Activated naive CD4-positive, alpha-beta T cell treated with anti-CD3 and anti-CD28 coated beads for 36 hours (primary cell): ENCODE measurements at regions not wholly inside any gene's neighbourhood (a gene's known extent, or its start where the extent isn't known, plus 50 kb on each side); places are given as distances from the start of the nearest gene placed in this dataset.

Source experiments
- CTCF ChIA-PET: fragments of 350-600 bp; sonication (Branson Sonifier 250); formaldehyde crosslinking; loops from one replicate; lab custom pipeline; 2021; ENCODE audit warnings: antibody characterized with exemption; lab: Charles Lee
- DNase-seq: peaks from one replicate; pipeline ENCODE4 v3.0.0-alpha.2; 2020
- H3K27ac Mint-ChIP-seq: one replicate; pipeline ENCODE4 v1.8.0; 2021; ENCODE audit warnings: mild to moderate bottlenecking, mixed read lengths
- H3K27me3 Mint-ChIP-seq: one replicate; pipeline ENCODE4 v1.8.0; 2021; ENCODE audit warnings: low read depth, mixed read lengths
- H3K36me3 Mint-ChIP-seq: one replicate; pipeline ENCODE4 v1.8.0; 2021; ENCODE audit warnings: low read depth, mixed read lengths
- H3K4me1 Mint-ChIP-seq: one replicate; pipeline ENCODE4 v1.8.0; 2021; ENCODE audit warnings: low read depth, mixed read lengths
- H3K4me3 Mint-ChIP-seq: one replicate; pipeline ENCODE4 v1.8.0; 2021; ENCODE audit warnings: mild to moderate bottlenecking, moderate library complexity, mixed read lengths
- H3K9me3 Mint-ChIP-seq: one replicate; pipeline ENCODE4 v1.8.0; 2021; ENCODE audit warnings: mixed read lengths
- intact Hi-C: fragments of 100-400 bp; cut with micrococcal nuclease; formaldehyde crosslinking; loops from one replicate; pipeline ENCODE4 v1.15.1; 2023

GRCh38 chr9:80426992-80427391 lies 855.2 kb downstream of the TLE4 start:
- no peaks in the 10 kb centered on the region for H3K4me1 Mint-ChIP-seq

GRCh38 chr9:80417211-80417773 lies 845.5 kb downstream of the TLE4 start:
- Mint-ChIP-seq H3K4me1 (no peaks in the 10 kb centered on the region), H3K27ac (no peak overlapping the region), H3K9me3 (peaks cover 24% of the 10 kb centered on the region), H3K36me3 (no peaks in the 10 kb centered on the region), H3K4me3 (no peak overlapping the region), H3K27me3 (no peaks in the 10 kb centered on the region)
- no peak for DNase-seq
- CTCF ChIA-PET, result no interaction called here
- intact Hi-C loops, result no loop called here

More at GRCh38 chr9:80426992-80427391, 855.2 kb downstream of the TLE4 start:
- no peaks in the 10 kb centered on the region for H3K27me3 Mint-ChIP-seq
- intact Hi-C loops, result no loop called here
- no peak overlapping the region for H3K27ac Mint-ChIP-seq
- CTCF ChIA-PET, result no interaction called here
- H3K9me3 Mint-ChIP-seq, result peaks cover 2% of the 10 kb centered on the region
- H3K36me3 Mint-ChIP-seq, result no peaks in the 10 kb centered on the region
- H3K4me3 Mint-ChIP-seq, result no peak overlapping the region
- DNase-seq, result no peak

GRCh38 chr9:80410106-80410505 lies 838.3 kb downstream of the TLE4 start:
- no peaks in the 10 kb centered on the region for H3K27me3 Mint-ChIP-seq
- H3K4me1 Mint-ChIP-seq, result no peaks in the 10 kb centered on the region
- H3K27ac Mint-ChIP-seq, result no peak overlapping the region
- H3K4me3 Mint-ChIP-seq, result no peak overlapping the region
- intact Hi-C loops, result no loop called here
- CTCF ChIA-PET, result no interaction called here
- H3K36me3 Mint-ChIP-seq, result no peaks in the 10 kb centered on the region
- no peaks in the 10 kb centered on the region for H3K9me3 Mint-ChIP-seq
- DNase-seq, result no peak

- Mint-ChIP-seq H3K4me1 (no peaks in the 10 kb centered on the region), H3K27me3 (no peaks in the 10 kb centered on the region), H3K9me3 (no peaks in the 10 kb centered on the region), H3K4me3 (no peak overlapping the region), H3K36me3 (no peaks in the 10 kb centered on the region), H3K27ac (no peak overlapping the region)
- intact Hi-C loops, result no loop called here
- DNase-seq, result no peak
- CTCF ChIA-PET, result no interaction called here
Measured at GRCh38 chr9:80407220-80407619, 835.5 kb downstream of the TLE4 start.

GRCh38 chr9:80401243-80401642 lies 829.5 kb downstream of the TLE4 start:
- Mint-ChIP-seq H3K4me3 (no peak overlapping the region), H3K27ac (no peak overlapping the region), H3K36me3 (no peaks in the 10 kb centered on the region), H3K9me3 (peaks cover 6% of the 10 kb centered on the region), H3K4me1 (no peaks in the 10 kb centered on the region), H3K27me3 (no peaks in the 10 kb centered on the region)
- DNase-seq, result no peak
- CTCF ChIA-PET, result no interaction called here
- intact Hi-C loops, result no loop called here

- Mint-ChIP-seq H3K4me1 (no peaks in the 10 kb centered on the region), H3K4me3 (no peak overlapping the region), H3K27me3 (no peaks in the 10 kb centered on the region), H3K27ac (no peak overlapping the region), H3K9me3 (peaks cover 6% of the 10 kb centered on the region), H3K36me3 (no peaks in the 10 kb centered on the region)
- CTCF ChIA-PET, result no interaction called here
- intact Hi-C loops, result no loop called here
- DNase-seq, result no peak
Measured at GRCh38 chr9:80400624-80401230, 829.0 kb downstream of the TLE4 start.

GRCh38 chr9:80399606-80400005 lies 827.8 kb downstream of the TLE4 start:
- intact Hi-C loops, result no loop called here
- no peak overlapping the region for H3K27ac Mint-ChIP-seq
- peaks cover 6% of the 10 kb centered on the region for H3K9me3 Mint-ChIP-seq
- DNase-seq, result no peak
- no peaks in the 10 kb centered on the region for H3K4me1 Mint-ChIP-seq
- H3K36me3 Mint-ChIP-seq, result no peaks in the 10 kb centered on the region
- CTCF ChIA-PET, result interaction anchor here (0.7 kb wide), 1 partner anchor 1508 kb away, joined by 4 read pairs; no protein-coding TSS in a partner anchor
- no peak overlapping the region for H3K4me3 Mint-ChIP-seq
- H3K27me3 Mint-ChIP-seq, result no peaks in the 10 kb centered on the region

- DNase-seq, result no peak
- no peak overlapping the region for H3K27ac Mint-ChIP-seq
- CTCF ChIA-PET, result no interaction called here
- H3K4me3 Mint-ChIP-seq, result no peak overlapping the region
- no peaks in the 10 kb centered on the region for H3K4me1 Mint-ChIP-seq
- H3K9me3 Mint-ChIP-seq, result peaks cover 4% of the 10 kb centered on the region
- H3K36me3 Mint-ChIP-seq, result no peaks in the 10 kb centered on the region
- no peaks in the 10 kb centered on the region for H3K27me3 Mint-ChIP-seq
- intact Hi-C loops, result loop anchor here (2.0 kb wide), 1 partner anchor 71 kb away; no protein-coding TSS in a partner anchor
Measured at GRCh38 chr9:80387828-80388227, 816.1 kb downstream of the TLE4 start.

GRCh38 chr9:80385246-80385645 lies 813.5 kb downstream of the TLE4 start:
- Mint-ChIP-seq H3K36me3 (no peaks in the 10 kb centered on the region), H3K27ac (no peak overlapping the region), H3K4me3 (no peak overlapping the region), H3K4me1 (no peaks in the 10 kb centered on the region), H3K27me3 (no peaks in the 10 kb centered on the region), H3K9me3 (no peaks in the 10 kb centered on the region)
- intact Hi-C loops, result no loop called here
- CTCF ChIA-PET, result no interaction called here
- DNase-seq, result no peak

- DNase-seq, result no peak
- intact Hi-C loops, result no loop called here
- no peaks in the 10 kb centered on the region for H3K36me3 Mint-ChIP-seq
- H3K4me1 Mint-ChIP-seq, result no peaks in the 10 kb centered on the region
- H3K27me3 Mint-ChIP-seq, result no peaks in the 10 kb centered on the region
- H3K27ac Mint-ChIP-seq, result no peak overlapping the region
- CTCF ChIA-PET, result no interaction called here
- no peaks in the 10 kb centered on the region for H3K9me3 Mint-ChIP-seq
- H3K4me3 Mint-ChIP-seq, result no peak overlapping the region
Measured at GRCh38 chr9:80383331-80383730, 811.6 kb downstream of the TLE4 start.

- Mint-ChIP-seq H3K9me3 (no peaks in the 10 kb centered on the region), H3K36me3 (no peaks in the 10 kb centered on the region), H3K27ac (no peak overlapping the region), H3K4me1 (no peaks in the 10 kb centered on the region), H3K4me3 (no peak overlapping the region), H3K27me3 (no peaks in the 10 kb centered on the region)
- CTCF ChIA-PET, result no interaction called here
- intact Hi-C loops, result no loop called here
- DNase-seq, result no peak
Measured at GRCh38 chr9:80382211-80382891, 810.6 kb downstream of the TLE4 start.

- no peak overlapping the region for H3K4me3 Mint-ChIP-seq
- H3K9me3 Mint-ChIP-seq, result no peaks in the 10 kb centered on the region
- H3K36me3 Mint-ChIP-seq, result no peaks in the 10 kb centered on the region
- no peaks in the 10 kb centered on the region for H3K4me1 Mint-ChIP-seq
- H3K27ac Mint-ChIP-seq, result no peak overlapping the region
- CTCF ChIA-PET, result no interaction called here
- DNase-seq, result no peak
- intact Hi-C loops, result no loop called here
- no peaks in the 10 kb centered on the region for H3K27me3 Mint-ChIP-seq
Measured at GRCh38 chr9:80380301-80380700, 808.5 kb downstream of the TLE4 start.
